H1 (cell line): ENCODE measurements at regions not wholly inside any gene's neighbourhood (a gene's known extent, or its start where the extent isn't known, plus 50 kb on each side); places are given as distances from the start of the nearest gene placed in this dataset.

Source experiments
- ASH2L ChIP-seq: fragments of 200-600, 300-600 bp; sonication (generic); IDR thresholded peaks from one replicate; pipeline ENCODE4 v1.7.1; 2017; ENCODE audit warnings: low read length
- CHD7 ChIP-seq: fragments of 300-600 bp; sonication (generic); IDR thresholded peaks from 2 replicates; pipeline ENCODE4 v1.7.1; 2012; ENCODE audit warnings: low read length, moderate library complexity, mild to moderate bottlenecking, inconsistent platforms; ENCODE audit not compliant: insufficient replicate concordance
- CREB1 ChIP-seq: IDR thresholded peaks from 2 replicates; pipeline ENCODE4 v1.6.1; 2012; ENCODE audit warnings: inconsistent platforms
- EZH2 ChIP-seq: fragments of 200-600 bp; sonication (generic); IDR thresholded peaks from 2 replicates; pipeline ENCODE4 v1.7.1; 2012; ENCODE audit warnings: low read depth, mild to moderate bottlenecking, moderate library complexity, low read length, inconsistent platforms; ENCODE audit not compliant: severe bottlenecking
- FOSL1 ChIP-seq: IDR thresholded peaks from 2 replicates; pipeline ENCODE4 v1.6.1; 2011; ENCODE audit warnings: mild to moderate bottlenecking, low read depth, low read length, moderate library complexity; ENCODE audit not compliant: insufficient read depth
- GABPA ChIP-seq: IDR thresholded peaks from 2 replicates; pipeline ENCODE4 v1.6.1; 2011; ENCODE audit warnings: mild to moderate bottlenecking, low read length, moderate library complexity, borderline replicate concordance; ENCODE audit not compliant: insufficient read depth
- PHF8 ChIP-seq: fragments of 200-600 bp; sonication (generic); conservative IDR thresholded peaks from 2 replicates; pipeline ENCODE4 v1.7.1; 2012; ENCODE audit warnings: low read depth, mild to moderate bottlenecking, inconsistent platforms, low read length, moderate library complexity
- TAF7 ChIP-seq: optimal IDR thresholded peaks from 2 replicates; pipeline ENCODE3; 2011; ENCODE audit warnings: low read depth, mild to moderate bottlenecking, inconsistent platforms, low read length, moderate library complexity, borderline replicate concordance
- TEAD4 ChIP-seq: IDR thresholded peaks from 2 replicates; pipeline ENCODE4 v1.6.1; 2012; ENCODE audit warnings: low read depth, low read length, inconsistent platforms, mixed read lengths

GRCh38 chr11:115659061-115659963, 155.1 kb upstream of the CADM1 start (continued):
- TF ChIP-seq CHD7 (no peak), ASH2L (peak; percentile 31), TAF7 (no peak), FOSL1 (no peak), CREB1 (no peak), TEAD4 (no peak), GABPA (0 out of 2 replicates have a peak, but pooled peaks have one; percentile 20), PHF8 (0 out of 2 replicates have a peak, but pooled peaks have one; percentile 28), EZH2 (peak; percentile 72)
